Skeletal muscle satellite cell (primary cell): ENCODE measurements at regions not wholly inside any gene's neighbourhood (a gene's known extent, or its start where the extent isn't known, plus 50 kb on each side); places are given as distances from the start of the nearest gene placed in this dataset.

Experiments used
- H3K27me3 ChIP-seq: 2 replicates; pipeline ENCODE4 v1.7.0; 2013; ENCODE audit warnings: low read length; ENCODE audit not compliant: control insufficient read depth, insufficient read depth
- H3K36me3 ChIP-seq: 2 replicates; pipeline ENCODE4 v1.7.0; 2013; ENCODE audit warnings: mild to moderate bottlenecking, control low read depth, low read length; ENCODE audit not compliant: insufficient read depth
- H3K4me1 ChIP-seq: 2 replicates; pipeline ENCODE4 v1.7.0; 2013; ENCODE audit warnings: low read length; ENCODE audit not compliant: control insufficient read depth, insufficient read depth
- H3K4me2 ChIP-seq: 2 replicates; pipeline ENCODE4 v1.7.0; 2013; ENCODE audit warnings: mild to moderate bottlenecking, low read length
- H3K4me3 ChIP-seq: 2 replicates; pipeline ENCODE4 v1.7.0; 2013; ENCODE audit warnings: low read length
- H3K9ac ChIP-seq: 2 replicates; pipeline ENCODE4 v1.7.0; 2013; ENCODE audit warnings: mild to moderate bottlenecking, low read depth, low read length, moderate library complexity
- H3K9me3 ChIP-seq: replicated peaks from 2 replicates; pipeline ENCODE4 v1.7.0; 2013; ENCODE audit warnings: mild to moderate bottlenecking, control low read depth, low read length

DNA sequence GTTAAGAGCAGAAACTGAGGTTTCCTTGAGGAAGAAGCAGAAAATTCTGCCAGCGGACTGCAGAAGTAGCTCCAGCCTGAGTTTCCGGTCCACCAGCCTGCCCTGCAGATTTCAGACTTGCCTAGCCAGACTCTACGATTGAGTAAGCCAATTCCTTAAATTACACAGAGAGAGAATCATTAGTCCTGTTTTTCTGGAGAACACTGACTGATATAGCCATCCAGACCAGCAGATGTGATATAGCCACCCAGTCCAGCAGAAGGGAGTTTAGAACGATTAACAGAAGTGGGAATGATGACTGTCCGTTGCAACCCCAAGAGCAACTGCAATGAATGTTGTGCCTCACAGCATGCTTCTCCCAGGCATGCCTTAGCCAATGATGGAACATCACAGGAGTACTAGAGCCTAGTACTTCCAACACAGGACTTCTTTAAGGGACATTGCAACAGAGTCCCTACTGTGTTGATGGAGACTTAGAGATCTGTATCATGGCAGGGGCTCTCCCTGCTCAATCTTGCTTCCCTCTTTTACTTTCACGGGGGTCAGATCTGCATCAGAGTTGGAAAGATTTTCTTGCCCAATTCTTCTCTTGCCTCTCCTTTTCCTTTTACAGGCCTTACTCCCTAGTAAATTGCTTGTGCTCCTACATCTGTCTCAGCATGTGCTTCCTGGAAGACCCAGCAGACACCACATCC lies 264.6 kb upstream of the CLNK start:
- Histone ChIP-seq H3K4me1 (no peaks in the 10 kb centered on the region), H3K36me3 (no peaks in the 10 kb centered on the region), H3K27me3 (no peaks in the 10 kb centered on the region), H3K9ac (no peak overlapping the region), H3K4me3 (no peak overlapping the region), H3K4me2 (no peak overlapping the region), H3K9me3 (no peaks in the 10 kb centered on the region)

DNA sequence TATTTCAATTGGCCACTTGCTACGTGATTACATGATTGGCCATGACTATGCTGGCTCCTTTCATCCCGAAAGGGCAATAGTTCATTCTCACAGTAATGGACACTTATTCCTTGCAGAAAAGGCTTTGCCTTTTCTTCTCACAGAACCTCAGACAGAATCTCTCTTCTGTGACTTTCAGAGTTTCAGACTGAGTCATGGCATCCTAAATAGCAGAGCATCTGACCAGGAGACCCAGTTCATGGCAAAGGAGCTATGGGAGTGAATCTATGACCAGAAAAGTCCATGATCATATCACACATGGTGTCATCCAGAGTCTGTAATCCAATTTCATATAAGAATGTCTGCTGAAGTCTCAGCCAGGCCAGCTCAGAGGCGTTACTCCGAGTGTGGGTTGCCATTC lies 263.3 kb upstream of the CLNK start:
- Histone ChIP-seq H3K9me3 (no peaks in the 10 kb centered on the region), H3K9ac (no peak overlapping the region), H3K36me3 (no peaks in the 10 kb centered on the region), H3K4me2 (no peak overlapping the region), H3K4me1 (no peaks in the 10 kb centered on the region), H3K4me3 (no peak overlapping the region), H3K27me3 (no peaks in the 10 kb centered on the region)

DNA sequence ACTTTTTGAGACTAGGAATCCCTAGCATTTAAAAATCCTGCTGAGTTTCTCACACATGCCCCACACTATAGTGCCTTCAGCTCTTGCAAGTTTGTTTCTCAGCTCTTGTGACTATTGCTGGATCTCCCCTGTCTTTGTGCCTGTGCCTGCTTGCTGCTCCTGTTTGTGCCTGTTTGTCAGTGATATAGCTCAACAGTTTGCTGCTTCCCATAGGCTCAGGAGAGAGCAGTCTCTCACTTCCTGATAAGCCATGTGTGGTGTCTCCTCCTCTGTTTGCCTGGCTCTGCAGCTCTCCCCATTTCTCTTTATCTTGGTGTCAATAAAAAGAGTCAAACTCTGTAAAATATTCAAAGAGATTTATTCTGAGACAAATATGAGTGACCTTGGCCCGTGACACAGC lies 259.8 kb upstream of the CLNK start:
- Histone ChIP-seq H3K4me1 (no peaks in the 10 kb centered on the region), H3K4me2 (no peak overlapping the region), H3K9me3 (no peaks in the 10 kb centered on the region), H3K4me3 (no peak overlapping the region), H3K27me3 (no peaks in the 10 kb centered on the region), H3K36me3 (no peaks in the 10 kb centered on the region), H3K9ac (no peak overlapping the region)

DNA sequence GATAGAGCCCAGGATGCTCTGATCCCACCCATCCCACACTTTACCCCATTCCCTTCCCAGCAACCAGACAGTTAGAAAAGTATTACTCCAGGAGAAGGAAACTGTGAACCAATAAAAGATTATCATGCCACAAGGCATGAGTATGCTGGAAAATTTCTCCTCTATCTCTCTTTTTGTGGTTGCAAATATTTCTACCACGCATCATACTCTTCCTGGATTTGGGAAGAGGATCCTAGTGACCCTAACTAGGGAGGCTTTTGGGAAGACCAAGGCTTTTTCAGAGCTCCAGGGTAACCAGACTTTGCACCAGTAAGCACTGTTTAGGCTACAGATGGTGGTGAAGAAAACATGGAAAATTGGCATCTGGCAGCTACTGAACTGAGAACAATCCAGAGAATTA lies 257.6 kb upstream of the CLNK start:
- H3K27me3 ChIP-seq: no peaks in the 10 kb centered on the region
- no peaks in the 10 kb centered on the region for H3K4me1 ChIP-seq
- no peak overlapping the region for H3K4me3 ChIP-seq
- no peak overlapping the region for H3K4me2 ChIP-seq
- H3K9me3 ChIP-seq: no peaks in the 10 kb centered on the region
- no peaks in the 10 kb centered on the region for H3K36me3 ChIP-seq
- no peak overlapping the region for H3K9ac ChIP-seq

DNA sequence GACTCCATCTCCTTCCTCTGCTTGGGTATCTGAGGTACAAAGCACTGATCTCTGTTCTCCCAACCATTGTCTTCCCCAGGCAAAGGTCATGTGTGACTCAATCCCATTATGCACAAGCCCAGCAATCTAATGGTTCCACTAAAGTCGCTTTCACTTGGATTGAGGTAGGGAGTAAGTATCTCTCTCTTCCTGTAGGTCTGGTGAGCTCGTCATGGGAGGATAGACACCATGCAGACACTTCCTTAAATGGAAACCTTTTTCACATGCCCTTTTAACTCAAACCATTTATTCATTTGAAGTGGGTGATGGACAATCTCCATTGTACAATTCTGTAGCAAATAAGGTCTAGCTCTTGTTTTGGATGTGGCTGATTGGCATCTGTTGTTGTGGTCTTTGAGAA lies 245.2 kb upstream of the CLNK start:
- H3K9me3 ChIP-seq: no peaks in the 10 kb centered on the region
- H3K4me3 ChIP-seq: no peak overlapping the region
- H3K36me3 ChIP-seq: no peaks in the 10 kb centered on the region
- H3K9ac ChIP-seq: no peak overlapping the region
- H3K27me3 ChIP-seq: no peaks in the 10 kb centered on the region
- H3K4me2 ChIP-seq: no peak overlapping the region
- H3K4me1 ChIP-seq: peaks cover 3% of the 10 kb centered on the region

DNA sequence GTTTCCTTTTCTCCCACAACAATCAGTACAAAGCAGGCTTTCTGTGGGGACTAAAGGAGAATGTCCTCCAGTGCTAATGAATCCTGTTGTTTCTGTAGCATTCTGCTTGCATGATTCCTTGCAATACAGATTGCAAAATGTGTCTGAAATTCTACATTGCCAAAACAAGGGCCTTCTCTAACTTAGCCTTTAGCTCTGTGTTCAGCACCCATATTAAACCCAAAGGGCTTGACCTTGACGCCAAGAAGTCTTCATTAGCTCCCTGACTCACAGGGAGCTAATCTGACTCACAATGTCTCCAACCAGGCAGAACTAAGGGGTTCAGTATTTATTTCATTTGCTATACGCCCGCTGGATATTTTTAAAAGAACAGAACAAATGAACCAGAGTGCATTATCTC lies 241.4 kb upstream of the CLNK start:
- no peak overlapping the region for H3K4me2 ChIP-seq
- H3K36me3 ChIP-seq: no peaks in the 10 kb centered on the region
- H3K27me3 ChIP-seq: no peaks in the 10 kb centered on the region
- H3K9ac ChIP-seq: no peak overlapping the region
- no peak overlapping the region for H3K4me3 ChIP-seq
- H3K4me1 ChIP-seq: peaks cover 3% of the 10 kb centered on the region
- no peaks in the 10 kb centered on the region for H3K9me3 ChIP-seq

DNA sequence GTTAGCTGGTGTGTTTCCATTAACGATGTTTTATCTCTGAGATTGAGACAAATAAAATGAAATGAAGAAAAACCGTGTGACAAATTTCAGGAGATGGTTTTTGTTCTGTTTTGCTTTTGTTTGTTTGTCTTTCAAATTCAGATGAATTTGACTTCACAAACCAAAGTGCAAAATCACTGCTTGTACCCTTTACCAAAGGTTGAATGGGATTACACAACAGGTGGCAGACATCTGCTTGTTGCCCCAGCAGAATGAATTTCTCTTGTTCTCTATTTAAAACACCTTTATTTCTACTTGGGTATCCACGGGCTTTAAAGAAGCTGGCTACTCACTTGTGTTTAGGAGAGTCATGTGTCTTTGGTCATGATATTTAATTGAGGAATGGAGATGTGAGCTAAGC lies 239.7 kb upstream of the CLNK start:
- no peak overlapping the region for H3K9ac ChIP-seq
- H3K4me2 ChIP-seq: no peak overlapping the region
- H3K36me3 ChIP-seq: no peaks in the 10 kb centered on the region
- H3K4me3 ChIP-seq: no peak overlapping the region
- no peaks in the 10 kb centered on the region for H3K27me3 ChIP-seq
- peaks cover 3% of the 10 kb centered on the region for H3K4me1 ChIP-seq
- H3K9me3 ChIP-seq: no peaks in the 10 kb centered on the region

DNA sequence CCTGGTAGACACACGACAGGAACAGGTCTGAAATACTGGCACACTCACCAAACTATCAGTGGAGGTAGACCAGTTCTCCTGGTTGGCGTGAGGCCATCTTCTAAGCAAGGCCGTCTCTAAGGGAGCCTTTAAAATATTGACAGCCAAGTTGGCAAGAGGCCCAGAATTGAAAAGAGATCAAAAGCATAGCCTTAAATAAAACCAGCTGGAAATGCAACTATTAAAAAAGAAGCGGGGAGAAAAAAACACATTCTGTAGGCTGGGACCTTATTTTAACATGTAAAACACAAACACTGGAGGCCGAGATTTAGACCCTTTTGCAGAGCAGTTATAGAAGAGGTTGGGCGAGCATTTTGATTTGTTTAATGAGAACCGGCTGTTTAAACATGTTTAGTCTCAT lies 233.0 kb upstream of the CLNK start:
- Histone ChIP-seq H3K4me2 (no peak overlapping the region), H3K36me3 (no peaks in the 10 kb centered on the region), H3K4me1 (no peaks in the 10 kb centered on the region), H3K4me3 (no peak overlapping the region), H3K27me3 (no peaks in the 10 kb centered on the region), H3K9me3 (no peaks in the 10 kb centered on the region), H3K9ac (no peak overlapping the region)

DNA sequence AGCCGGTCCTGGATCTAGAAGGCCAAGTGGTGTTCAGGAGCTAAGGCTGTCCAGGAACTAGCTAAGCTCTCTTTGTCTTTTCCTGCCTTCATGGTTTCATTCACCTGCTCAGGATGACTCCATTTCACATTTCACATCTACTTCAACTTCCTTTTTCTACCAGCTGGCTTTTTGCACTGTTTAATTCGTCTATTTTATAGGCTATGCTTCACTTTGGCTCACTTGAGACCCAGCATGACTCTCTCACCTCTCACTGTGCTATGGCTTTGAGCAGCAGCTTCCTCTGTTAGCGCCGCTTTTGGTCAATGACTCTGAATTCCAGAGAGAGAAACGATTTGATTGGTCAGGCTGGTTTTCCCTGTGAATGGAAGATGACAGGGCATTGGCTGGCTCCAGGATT lies 213.5 kb upstream of the CLNK start:
- Histone ChIP-seq H3K4me2 (no peak overlapping the region), H3K36me3 (no peaks in the 10 kb centered on the region), H3K4me1 (no peaks in the 10 kb centered on the region), H3K27me3 (no peaks in the 10 kb centered on the region), H3K9me3 (no peaks in the 10 kb centered on the region), H3K9ac (no peak overlapping the region), H3K4me3 (no peak overlapping the region)

DNA sequence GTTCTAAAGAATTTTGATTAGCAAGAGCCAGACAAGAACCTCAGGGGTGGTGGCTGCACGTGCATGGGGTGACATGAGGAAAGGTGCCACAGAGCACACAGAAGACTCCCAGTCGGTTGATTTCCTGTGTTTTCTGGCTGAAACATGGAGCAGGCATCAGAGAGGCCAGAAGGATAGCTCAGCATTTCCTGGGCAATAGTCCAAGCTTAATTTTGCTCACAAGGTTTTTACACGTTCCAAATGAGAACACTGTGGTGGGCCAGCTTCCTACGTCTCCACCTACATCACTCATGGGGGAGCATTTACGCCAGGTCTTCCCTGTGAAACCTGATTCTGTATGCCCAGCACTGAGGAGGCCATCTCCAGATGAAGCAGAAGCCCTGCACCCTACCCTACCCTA lies 212.5 kb upstream of the CLNK start:
- no peak overlapping the region for H3K4me2 ChIP-seq
- no peaks in the 10 kb centered on the region for H3K4me1 ChIP-seq

DNA sequence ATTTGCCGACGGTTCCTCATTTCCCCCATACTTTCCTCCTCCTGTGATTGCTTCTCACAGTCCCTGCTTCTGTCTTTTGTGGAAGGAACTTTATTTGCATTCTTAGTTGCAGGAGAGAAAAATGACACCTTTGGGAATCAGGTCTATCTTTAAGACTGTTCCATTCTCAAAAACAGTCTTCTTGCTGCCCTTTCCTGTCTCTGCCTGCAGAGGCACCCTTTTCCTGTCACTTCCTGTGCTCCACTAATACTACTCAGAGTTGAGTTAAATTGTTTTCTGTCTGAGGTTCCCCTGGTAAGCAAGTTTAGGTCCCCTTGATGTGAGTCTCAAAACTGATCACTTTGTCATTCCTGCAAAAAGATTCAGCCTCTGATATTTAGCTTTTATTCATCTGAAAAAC lies 208.8 kb upstream of the CLNK start:
- Histone ChIP-seq H3K4me2 (no peak overlapping the region), H3K4me1 (no peaks in the 10 kb centered on the region), H3K9ac (no peak overlapping the region), H3K9me3 (no peaks in the 10 kb centered on the region), H3K27me3 (no peaks in the 10 kb centered on the region), H3K36me3 (no peaks in the 10 kb centered on the region), H3K4me3 (no peak overlapping the region)

More for the DNA sequence above, 212.5 kb upstream of the CLNK start:
- no peaks in the 10 kb centered on the region for H3K36me3 ChIP-seq
- H3K9me3 ChIP-seq: no peaks in the 10 kb centered on the region
- no peak overlapping the region for H3K9ac ChIP-seq
- H3K4me3 ChIP-seq: no peak overlapping the region
- no peaks in the 10 kb centered on the region for H3K27me3 ChIP-seq

DNA sequence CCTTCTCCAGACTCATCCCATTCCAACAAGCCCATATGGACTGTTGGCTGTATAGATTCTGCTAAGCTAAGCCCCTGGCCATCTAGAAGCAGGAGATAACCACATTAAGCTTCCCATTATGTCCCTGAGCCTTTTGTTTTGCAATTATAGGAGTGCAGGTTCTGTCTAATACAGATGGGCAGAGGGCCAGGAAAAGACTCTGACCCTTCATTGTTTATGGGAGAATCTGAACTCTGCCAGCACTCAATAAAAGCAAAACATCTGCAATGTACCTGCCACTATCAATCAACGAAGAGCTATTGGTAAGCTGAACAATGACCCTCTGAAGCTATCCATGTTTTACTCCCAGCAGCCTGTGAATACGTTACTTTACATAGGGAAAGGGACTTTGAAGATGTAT lies 207.3 kb upstream of the CLNK start:
- Histone ChIP-seq H3K4me1 (no peaks in the 10 kb centered on the region), H3K36me3 (no peaks in the 10 kb centered on the region), H3K9me3 (no peaks in the 10 kb centered on the region), H3K9ac (no peak overlapping the region), H3K27me3 (no peaks in the 10 kb centered on the region), H3K4me2 (no peak overlapping the region), H3K4me3 (no peak overlapping the region)
